ENCODE measurements at regions not wholly inside any gene's neighbourhood (a gene's known extent, or its start where the extent isn't known, plus 50 kb on each side); places are given as distances from the start of the nearest gene placed in this dataset.
"Not testable (repeated sequence)": the region's sequence is repeated elsewhere in the genome, so short reads cannot be mapped to it uniquely, and the experiment has no call there.

GRCh38 chr20:17863209-17863576, 105.4 kb downstream of the SNX5 start:
- Mint-ChIP-seq H3K27ac (ENCODE audit: unreplicated experiment) (no peak overlapping the region), H3K4me3 (ENCODE audit: unreplicated experiment) (no peak overlapping the region), H3K4me1 (ENCODE audit: low read depth) (peaks cover 11% of the 10 kb centered on the region), H3K9me3 (ENCODE audit: low read depth) (no peaks in the 10 kb centered on the region), H3K36me3 (ENCODE audit: low read depth) (no peaks in the 10 kb centered on the region), H3K27me3 (ENCODE audit: low read depth) (peaks cover 5% of the 10 kb centered on the region)
- DNase-seq (ENCODE audit: low spot score) = no peak
- no peak for TF ChIP-seq CTCF (IDR thresholded peaks at IDR 0.05)

GRCh38 chr20:17862171-17862570, 106.4 kb downstream of the SNX5 start:
- Mint-ChIP-seq H3K4me3 (ENCODE audit: unreplicated experiment) (no peak overlapping the region), H3K27me3 (ENCODE audit: low read depth) (peaks cover 5% of the 10 kb centered on the region), H3K4me1 (ENCODE audit: low read depth) (peaks cover 11% of the 10 kb centered on the region), H3K36me3 (ENCODE audit: low read depth) (no peaks in the 10 kb centered on the region), H3K27ac (ENCODE audit: unreplicated experiment) (no peak overlapping the region), H3K9me3 (ENCODE audit: low read depth) (no peaks in the 10 kb centered on the region)
- TF ChIP-seq CTCF (IDR thresholded peaks at IDR 0.05) = no peak
- DNase-seq (ENCODE audit: low spot score) = no peak

- not testable (repeated sequence) for DNase-seq (ENCODE audit: low spot score); H3K27me3 Mint-ChIP-seq (ENCODE audit: low read depth); H3K4me3 Mint-ChIP-seq (ENCODE audit: unreplicated experiment); H3K36me3 Mint-ChIP-seq (ENCODE audit: low read depth); H3K9me3 Mint-ChIP-seq (ENCODE audit: low read depth); H3K27ac Mint-ChIP-seq (ENCODE audit: unreplicated experiment)
- peaks cover 11% of the 10 kb centered on the region for H3K4me1 Mint-ChIP-seq (ENCODE audit: low read depth)
These were observed 107.0 kb downstream of the SNX5 start for GRCh38 chr20:17861620-17862019.

GRCh38 chr20:17860301-17861197, 108.0 kb downstream of the SNX5 start:
- H3K4me1 Mint-ChIP-seq (ENCODE audit: low read depth) = peaks cover 13% of the 10 kb centered on the region
- no peak overlapping the region for H3K27ac Mint-ChIP-seq (ENCODE audit: unreplicated experiment)
- no peak for TF ChIP-seq CTCF (IDR thresholded peaks at IDR 0.05)
- peaks cover 5% of the 10 kb centered on the region for H3K27me3 Mint-ChIP-seq (ENCODE audit: low read depth)
- H3K36me3 Mint-ChIP-seq (ENCODE audit: low read depth) = no peaks in the 10 kb centered on the region
- H3K9me3 Mint-ChIP-seq (ENCODE audit: low read depth) = no peaks in the 10 kb centered on the region
- no peak for DNase-seq (ENCODE audit: low spot score)
- H3K4me3 Mint-ChIP-seq (ENCODE audit: unreplicated experiment) = no peak overlapping the region

- H3K4me1 Mint-ChIP-seq (ENCODE audit: low read depth) = peaks cover 13% of the 10 kb centered on the region
- no peaks in the 10 kb centered on the region for H3K9me3 Mint-ChIP-seq (ENCODE audit: low read depth)
- peaks cover 5% of the 10 kb centered on the region for H3K27me3 Mint-ChIP-seq (ENCODE audit: low read depth)
- H3K4me3 Mint-ChIP-seq (ENCODE audit: unreplicated experiment) = no peak overlapping the region
- no peak for TF ChIP-seq CTCF (IDR thresholded peaks at IDR 0.05)
- no peak for DNase-seq (ENCODE audit: low spot score)
- H3K36me3 Mint-ChIP-seq (ENCODE audit: low read depth) = no peaks in the 10 kb centered on the region
- no peak overlapping the region for H3K27ac Mint-ChIP-seq (ENCODE audit: unreplicated experiment)
These were observed 108.9 kb downstream of the SNX5 start for GRCh38 chr20:17859616-17860232.

Data from chondrocyte (in vitro differentiated cells).